Spleen (tissue), 7 donors: ENCODE measurements at regions not wholly inside any gene's neighbourhood (a gene's known extent, or its start where the extent isn't known, plus 50 kb on each side); places are given as distances from the start of the nearest gene placed in this dataset.

Experiments
- CTCF ChIP-seq, 11 experiments: fragments of 200-600 bp in 7 of 11; fragments of 450-650 bp in 4 of 11; sonication (generic) in 4 of 11; IDR thresholded peaks in 8 of 11; conservative IDR thresholded peaks in 3 of 11; 1 replicate in 7 of 11; 2 replicates in 4 of 11; pipeline versions ENCODE4 v1.4.0 to v1.8.0; 2016 to 2021; ENCODE audit warnings: antibody characterized with exemption in 11 of 11, inconsistent platforms in 4 of 11, mild to moderate bottlenecking in 1 of 11
- POLR2A ChIP-seq, 3 donors: fragments of 450-650 bp; IDR thresholded peaks; one replicate each; pipeline ENCODE4 v1.5.1; 2017; ENCODE audit warnings: antibody characterized with exemption in 3 of 3, mild to moderate bottlenecking in 1 of 3
- donor health status: DM: no; HTN: no; CAD: no; lungs with moderate emphysema.
- donor health status: DM: no; HTN: no; CAD: no.
- donor health status: DM: no; HTN: no; CAD: no.

DNA sequence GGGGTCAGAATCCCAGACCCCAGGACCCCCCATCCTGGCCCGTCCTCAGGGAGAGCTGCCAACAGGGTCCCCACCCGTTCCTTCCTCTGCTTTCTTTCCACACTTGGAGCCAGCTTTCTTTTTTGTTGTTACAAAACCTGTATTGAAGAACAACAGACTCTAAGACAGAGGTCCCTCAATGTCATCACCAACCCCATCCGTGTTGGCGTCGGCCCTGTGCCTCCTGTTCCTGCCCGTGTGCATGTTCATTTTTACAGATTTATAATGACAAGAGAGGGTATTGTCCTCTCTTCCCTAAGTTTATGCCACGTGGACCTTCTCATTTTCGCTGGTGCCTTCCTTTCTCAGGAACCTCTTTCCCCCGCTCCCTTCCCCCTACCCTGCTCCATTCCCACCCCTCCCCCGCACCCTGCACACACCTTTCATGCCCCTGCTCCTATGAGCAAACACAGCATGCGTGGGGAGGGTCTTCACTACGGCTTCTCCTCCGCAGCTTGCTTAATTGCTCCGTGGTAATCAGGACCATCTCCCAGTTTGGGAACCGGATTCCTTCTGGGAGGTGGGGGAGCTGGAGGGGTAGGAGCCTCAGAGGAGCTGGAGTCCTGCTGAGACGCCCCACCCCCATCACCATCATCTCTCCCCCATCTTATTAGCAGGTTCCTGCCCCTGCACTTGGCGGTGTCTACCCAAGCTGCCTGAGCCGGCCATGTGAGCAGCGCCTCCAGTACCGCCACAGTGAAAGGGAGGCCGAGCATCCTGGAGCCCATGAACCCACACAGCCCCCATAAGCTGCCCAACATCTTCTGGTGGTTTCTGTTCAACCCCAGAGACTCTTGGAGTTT lies 88.0 kb upstream of the INSIG1 start:
- no peak for TF ChIP-seq POLR2A (IDR thresholded peaks at IDR 0.05)
- no peak for TF ChIP-seq CTCF (IDR thresholded peaks at IDR 0.05 in 8 of 11, conservative IDR thresholded peaks at IDR 0.05 in 3 of 11)
